IMR-90 (cell line): ENCODE measurements at regions not wholly inside any gene's neighbourhood (a gene's known extent, or its start where the extent isn't known, plus 50 kb on each side); places are given as distances from the start of the nearest gene placed in this dataset.

Source experiments
- ATAC-seq: fragments of 200-7000 bp; cut with Tn5 transposase; 2 replicates; pipeline ENCODE4 v1.9.1; 2020; ENCODE audit warnings: low read depth, mild to moderate bottlenecking, moderate library complexity
- BruUV-seq: library from RNA; stranded (reverse); fragments of 400-500 nt; replicated peaks from 2 replicates; lab custom pipeline; 2021; lab: Mats Ljungman, UMichigan
- CTCF ChIA-PET: fragments of 300-600 bp; formaldehyde crosslinking; extraction: SDS; loops from one replicate; lab custom pipeline; 2021; ENCODE audit warnings: antibody characterized with exemption; lab: Yijun Ruan, JAX
- POLR2A ChIA-PET: fragments of 300-600 bp; sonication (Branson Sonifier 250); formaldehyde crosslinking; loops from one replicate; lab custom pipeline; 2022; ENCODE audit warnings: antibody characterized with exemption; ENCODE audit not compliant: unreplicated experiment; lab: Charles Lee
- DNase-seq: peaks from one replicate; pipeline ENCODE4 v3.0.0; 2013
- H2AFZ ChIP-seq: replicated peaks from 2 replicates; pipeline ENCODE3; 2013; ENCODE audit warnings: low read length, mild to moderate bottlenecking; ENCODE audit not compliant: poor library complexity
- H2AK5ac ChIP-seq: 2 replicates; pipeline ENCODE4 v1.6.1; 2013; ENCODE audit warnings: low read depth, low read length, inconsistent platforms
- H2AK9ac ChIP-seq: replicated peaks from 2 replicates; pipeline ENCODE3; 2013; ENCODE audit warnings: mild to moderate bottlenecking, low read depth, low read length, moderate library complexity; ENCODE audit not compliant: poor library complexity
- H2BK120ac ChIP-seq: 2 replicates; pipeline ENCODE4 v1.6.1; 2013; ENCODE audit warnings: low read depth, low read length, inconsistent platforms
- H2BK15ac ChIP-seq: 3 replicates; pipeline ENCODE4 v1.6.1; 2013; ENCODE audit warnings: low read depth, low read length, inconsistent platforms
- H2BK20ac ChIP-seq: 2 replicates; pipeline ENCODE4 v1.6.1; 2013; ENCODE audit warnings: low read depth, mild to moderate bottlenecking, inconsistent platforms, low read length, moderate library complexity
- H2BK5ac ChIP-seq: 2 replicates; pipeline ENCODE4 v1.6.1; 2013; ENCODE audit warnings: mild to moderate bottlenecking, low read depth, low read length, inconsistent platforms; ENCODE audit not compliant: poor library complexity, severe bottlenecking
- H3K14ac ChIP-seq: replicated peaks from 2 replicates; pipeline ENCODE4 v1.6.1; 2013; ENCODE audit warnings: low read depth, low read length, inconsistent platforms
- H3K18ac ChIP-seq: 2 replicates; pipeline ENCODE4 v1.6.1; 2013; ENCODE audit warnings: low read depth, low read length, control low read depth
- H3K23ac ChIP-seq: 2 replicates; pipeline ENCODE4 v1.6.1; 2013; ENCODE audit warnings: low read depth, low read length, inconsistent platforms
- H3K27ac ChIP-seq: 2 replicates; pipeline ENCODE4 v1.5.1; 2013; ENCODE audit warnings: mild to moderate bottlenecking, control low read depth, low read length; ENCODE audit not compliant: insufficient read depth
- H3K27me3 ChIP-seq: 2 replicates; pipeline ENCODE4 v1.6.1; 2013; ENCODE audit warnings: low read length; ENCODE audit not compliant: control insufficient read depth, insufficient read depth
- H3K36me3 ChIP-seq: 2 replicates; pipeline ENCODE4 v1.6.1; 2013; ENCODE audit warnings: low read length, mixed read lengths; ENCODE audit not compliant: control insufficient read depth, insufficient read depth
- H3K4ac ChIP-seq: 2 replicates; pipeline ENCODE4 v1.6.1; 2013; ENCODE audit warnings: low read depth, low read length, inconsistent platforms
- H3K4me1 ChIP-seq: 2 replicates; pipeline ENCODE4 v1.6.1; 2013; ENCODE audit warnings: low read length, mixed read lengths; ENCODE audit not compliant: control insufficient read depth, insufficient read depth
- H3K4me2 ChIP-seq: 2 replicates; pipeline ENCODE4 v1.6.1; 2013; ENCODE audit warnings: low read depth, mild to moderate bottlenecking, control low read depth, low read length, moderate library complexity
- H3K4me3 ChIP-seq: 2 replicates; pipeline ENCODE4 v1.5.1; 2013; ENCODE audit warnings: low read depth, mild to moderate bottlenecking, control low read depth, low read length, moderate library complexity; ENCODE audit not compliant: insufficient read depth
- H3K56ac ChIP-seq: 2 replicates; pipeline ENCODE4 v1.6.1; 2013; ENCODE audit warnings: low read length, inconsistent platforms; ENCODE audit not compliant: insufficient read depth; ENCODE audit errors: extremely low read depth
- H3K79me1 ChIP-seq, 2 experiments: 2 replicates each; pipeline ENCODE4 v1.6.1; 2013; ENCODE audit warnings: low read length in 2 of 2, inconsistent platforms in 1 of 2, low read depth in 1 of 2
- H3K9ac ChIP-seq: 2 replicates; pipeline ENCODE4 v1.6.1; 2013; ENCODE audit warnings: low read depth, low read length, control low read depth
- H3K9me1 ChIP-seq: 2 replicates; pipeline ENCODE4 v1.6.1; 2013; ENCODE audit warnings: low read length, inconsistent platforms; ENCODE audit not compliant: insufficient read depth
- H3K9me3 ChIP-seq: 2 replicates; pipeline ENCODE4 v1.6.1; 2013; ENCODE audit warnings: low read length; ENCODE audit not compliant: control insufficient read depth, insufficient read depth
- H4K20me1 ChIP-seq: 2 replicates; pipeline ENCODE4 v1.6.1; 2013; ENCODE audit warnings: low read length, inconsistent platforms; ENCODE audit not compliant: insufficient read depth
- H4K5ac ChIP-seq: 2 replicates; pipeline ENCODE4 v1.6.1; 2013; ENCODE audit warnings: mild to moderate bottlenecking, low read depth, low read length, control low read depth
- H4K8ac ChIP-seq, 2 experiments: 2 replicates each; pipeline ENCODE4 v1.6.1; 2013; ENCODE audit warnings: low read depth in 2 of 2, low read length in 2 of 2, control low read depth in 1 of 2, inconsistent platforms in 1 of 2
- H4K91ac ChIP-seq: 2 replicates; pipeline ENCODE4 v1.6.1; 2013; ENCODE audit warnings: low read depth, low read length, inconsistent platforms; ENCODE audit not compliant: insufficient read depth
- BHLHE40 ChIP-seq: fragments of 150-350 bp; IDR thresholded peaks from 2 replicates; pipeline ENCODE4 v1.6.1; 2016; ENCODE audit warnings: mild to moderate bottlenecking, low read depth, low read length
- CEBPB ChIP-seq: IDR thresholded peaks from 2 replicates; pipeline ENCODE4 v1.6.1; 2012; ENCODE audit warnings: low read depth, low read length, improper control_type of control experiment
- CHD1 ChIP-seq: IDR thresholded peaks from 2 replicates; pipeline ENCODE4 v1.6.1; 2012; ENCODE audit warnings: low read depth, low read length, improper control_type of control experiment
- FOS ChIP-seq: fragments of 150-350 bp; IDR thresholded peaks from 2 replicates; pipeline ENCODE4 v1.6.1; 2016; ENCODE audit warnings: low read depth, low read length
- MAFK ChIP-seq: IDR thresholded peaks from 2 replicates; pipeline ENCODE4 v1.6.1; 2012; ENCODE audit warnings: low read depth, low read length, improper control_type of control experiment
- MAZ ChIP-seq: IDR thresholded peaks from 2 replicates; pipeline ENCODE4 v1.6.1; 2012; ENCODE audit warnings: low read depth, mild to moderate bottlenecking, low read length, improper control_type of control experiment, moderate library complexity, borderline replicate concordance
- MXI1 ChIP-seq: IDR thresholded peaks from 2 replicates; pipeline ENCODE4 v1.6.1; 2012; ENCODE audit warnings: low read depth, mild to moderate bottlenecking, low read length, moderate library complexity, borderline replicate concordance
- NFE2L2 ChIP-seq: fragments of 150-350 bp; IDR thresholded peaks from 2 replicates; pipeline ENCODE4 v1.6.1; 2016; ENCODE audit warnings: low read depth, mild to moderate bottlenecking, low read length
- POLR2A ChIP-seq: IDR thresholded peaks from 2 replicates; pipeline ENCODE4 v1.6.1; 2012; ENCODE audit warnings: mild to moderate bottlenecking, low read depth, low read length
- RAD21 ChIP-seq: IDR thresholded peaks from 2 replicates; pipeline ENCODE4 v1.6.1; 2012; ENCODE audit warnings: low read length, improper control_type of control experiment
- RCOR1 ChIP-seq: IDR thresholded peaks from 2 replicates; pipeline ENCODE4 v1.6.1; 2012; ENCODE audit warnings: mild to moderate bottlenecking, low read length, improper control_type of control experiment; ENCODE audit not compliant: insufficient replicate concordance
- RFX5 ChIP-seq: IDR thresholded peaks from 2 replicates; pipeline ENCODE4 v1.8.0; 2012; ENCODE audit warnings: low read depth, mild to moderate bottlenecking, low read length, moderate library complexity
- SMC3 ChIP-seq: fragments of 150-350 bp; IDR thresholded peaks from 2 replicates; pipeline ENCODE4 v1.6.1; 2016; ENCODE audit warnings: low read depth, mild to moderate bottlenecking, antibody characterized with exemption, low read length, moderate library complexity
- WGBS, 2 experiments: methylation state at CpG; one replicate each; pipeline versions ENCODE4 v1.1.5 to v1.1.7; 2013; ENCODE audit warnings: missing lambda C conversion rate in 2 of 2; ENCODE audit not compliant: insufficient read length in 1 of 2; ENCODE audit errors: extremely low coverage in 2 of 2; 5-methylcytosine and 5-hydroxymethylcytosine counted together
- dilution Hi-C: fragments of 300-500 bp; cut with HindIII; formaldehyde crosslinking; loops from one replicate; pipeline ENCODE4 v1.14.3; 2018; ENCODE audit warnings: low sequenced_read_pairs; ENCODE audit not compliant: unreplicated experiment
- in situ Hi-C: fragments of 300-500 bp; cut with MboI; formaldehyde crosslinking; loops from 3 replicates; pipeline ENCODE4 v1.14.3; 2019; ENCODE audit warnings: low sequenced_read_pairs, inconsistent platforms, mixed read lengths
- intact Hi-C: fragments of 100-400 bp; cut with micrococcal nuclease; formaldehyde crosslinking; loops from 2 replicates; pipeline ENCODE4 v1.10.0; 2022
- TF ChIP-seq, protein P1 (sequence below): fragments of 150-350 bp; IDR thresholded peaks from 2 replicates; pipeline ENCODE4 v1.6.1; 2016; ENCODE audit warnings: low read depth, mild to moderate bottlenecking, low read length, moderate library complexity, borderline replicate concordance
- TF ChIP-seq, protein P2 (sequence below): conservative IDR thresholded peaks from 2 replicates; pipeline ENCODE4 v1.5.1; 2012; ENCODE audit warnings: mild to moderate bottlenecking, low read depth, low read length, improper control_type of control experiment
- TF ChIP-seq, protein P3 (sequence below): fragments of 150-350 bp; IDR thresholded peaks from 2 replicates; pipeline ENCODE4 v1.6.1; 2017; ENCODE audit warnings: mild to moderate bottlenecking, antibody characterized with exemption, low read length, low read depth

DNA sequence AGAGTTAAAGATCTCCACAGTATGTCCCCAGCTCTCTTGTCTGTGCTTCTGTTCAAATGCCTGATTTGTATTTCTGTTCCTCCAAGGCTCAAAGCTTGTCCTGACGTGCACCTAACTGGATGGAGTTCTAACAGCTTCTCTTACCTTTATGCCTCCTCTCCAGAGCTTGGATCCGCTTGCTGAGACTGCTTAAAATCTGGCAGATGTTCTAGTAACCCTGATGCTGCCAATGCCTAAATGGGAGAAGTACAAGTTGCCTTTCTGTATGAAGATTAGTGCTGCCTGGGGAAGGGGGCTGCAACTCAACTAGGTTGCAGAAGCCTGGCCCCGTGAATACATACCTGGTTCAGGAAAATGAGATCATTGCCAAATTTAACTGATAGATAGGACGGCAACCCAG lies 354.5 kb upstream of the KCNMB2 start:
- no peak overlapping the region for H3K18ac ChIP-seq
- H3K4me2 ChIP-seq: no peak overlapping the region
- no peak overlapping the region for H3K4me3 ChIP-seq
- no peak overlapping the region for H3K27ac ChIP-seq
- no peaks in the 10 kb centered on the region for H3K79me1 ChIP-seq
- no peak overlapping the region for H3K23ac ChIP-seq
- no peak overlapping the region for H3K14ac ChIP-seq
- DNase-seq: no peak
- TF ChIP-seq, protein P1, sequence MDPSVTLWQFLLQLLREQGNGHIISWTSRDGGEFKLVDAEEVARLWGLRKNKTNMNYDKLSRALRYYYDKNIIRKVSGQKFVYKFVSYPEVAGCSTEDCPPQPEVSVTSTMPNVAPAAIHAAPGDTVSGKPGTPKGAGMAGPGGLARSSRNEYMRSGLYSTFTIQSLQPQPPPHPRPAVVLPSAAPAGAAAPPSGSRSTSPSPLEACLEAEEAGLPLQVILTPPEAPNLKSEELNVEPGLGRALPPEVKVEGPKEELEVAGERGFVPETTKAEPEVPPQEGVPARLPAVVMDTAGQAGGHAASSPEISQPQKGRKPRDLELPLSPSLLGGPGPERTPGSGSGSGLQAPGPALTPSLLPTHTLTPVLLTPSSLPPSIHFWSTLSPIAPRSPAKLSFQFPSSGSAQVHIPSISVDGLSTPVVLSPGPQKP: no peak
- no peak for TF ChIP-seq MAFK
- TF ChIP-seq BHLHE40: no peak
- TF ChIP-seq MAZ: no peak
- TF ChIP-seq RFX5: no peak
- TF ChIP-seq CEBPB: no peak
- TF ChIP-seq, protein P2, sequence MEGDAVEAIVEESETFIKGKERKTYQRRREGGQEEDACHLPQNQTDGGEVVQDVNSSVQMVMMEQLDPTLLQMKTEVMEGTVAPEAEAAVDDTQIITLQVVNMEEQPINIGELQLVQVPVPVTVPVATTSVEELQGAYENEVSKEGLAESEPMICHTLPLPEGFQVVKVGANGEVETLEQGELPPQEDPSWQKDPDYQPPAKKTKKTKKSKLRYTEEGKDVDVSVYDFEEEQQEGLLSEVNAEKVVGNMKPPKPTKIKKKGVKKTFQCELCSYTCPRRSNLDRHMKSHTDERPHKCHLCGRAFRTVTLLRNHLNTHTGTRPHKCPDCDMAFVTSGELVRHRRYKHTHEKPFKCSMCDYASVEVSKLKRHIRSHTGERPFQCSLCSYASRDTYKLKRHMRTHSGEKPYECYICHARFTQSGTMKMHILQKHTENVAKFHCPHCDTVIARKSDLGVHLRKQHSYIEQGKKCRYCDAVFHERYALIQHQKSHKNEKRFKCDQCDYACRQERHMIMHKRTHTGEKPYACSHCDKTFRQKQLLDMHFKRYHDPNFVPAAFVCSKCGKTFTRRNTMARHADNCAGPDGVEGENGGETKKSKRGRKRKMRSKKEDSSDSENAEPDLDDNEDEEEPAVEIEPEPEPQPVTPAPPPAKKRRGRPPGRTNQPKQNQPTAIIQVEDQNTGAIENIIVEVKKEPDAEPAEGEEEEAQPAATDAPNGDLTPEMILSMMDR: no peak
- TF ChIP-seq FOS: no peak
- no peak for TF ChIP-seq RAD21
- TF ChIP-seq MXI1: no peak
- TF ChIP-seq, protein P3, sequence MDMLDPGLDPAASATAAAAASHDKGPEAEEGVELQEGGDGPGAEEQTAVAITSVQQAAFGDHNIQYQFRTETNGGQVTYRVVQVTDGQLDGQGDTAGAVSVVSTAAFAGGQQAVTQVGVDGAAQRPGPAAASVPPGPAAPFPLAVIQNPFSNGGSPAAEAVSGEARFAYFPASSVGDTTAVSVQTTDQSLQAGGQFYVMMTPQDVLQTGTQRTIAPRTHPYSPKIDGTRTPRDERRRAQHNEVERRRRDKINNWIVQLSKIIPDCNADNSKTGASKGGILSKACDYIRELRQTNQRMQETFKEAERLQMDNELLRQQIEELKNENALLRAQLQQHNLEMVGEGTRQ: no peak
- TF ChIP-seq NFE2L2: no peak
- TF ChIP-seq RCOR1: no peak
- TF ChIP-seq SMC3: no peak
- no peak for TF ChIP-seq CHD1
- TF ChIP-seq POLR2A: no peak
- no peak overlapping the region for H3K9ac ChIP-seq
- no peak overlapping the region for H4K8ac ChIP-seq
- no peak overlapping the region for H2BK15ac ChIP-seq
- ATAC-seq: no peak
- in situ Hi-C loops: no loop called here
- CTCF ChIA-PET: no interaction called here
- H3K4me1 ChIP-seq: no peaks in the 10 kb centered on the region
- H4K5ac ChIP-seq: no peak overlapping the region
- H4K20me1 ChIP-seq: no peaks in the 10 kb centered on the region
- POLR2A ChIA-PET: no interaction called here
- no peak overlapping the region for H3K56ac ChIP-seq
- no peaks in the 10 kb centered on the region for H3K27me3 ChIP-seq
- intact Hi-C loops: no loop called here
- no peak overlapping the region for H2AFZ ChIP-seq
- H2BK120ac ChIP-seq: no peak overlapping the region
- no peaks in the 10 kb centered on the region for H3K36me3 ChIP-seq
- H2AK5ac ChIP-seq: no peak overlapping the region
- no peak overlapping the region for H4K91ac ChIP-seq
- no peak overlapping the region for H2AK9ac ChIP-seq
- no CpG with 5 or more reads among the region's 4 CpGs for whole genome bisulfite sequencing, 2 experiments
- dilution Hi-C loops: no loop called here
- H3K9me3 ChIP-seq: no peaks in the 10 kb centered on the region
- no TSS peak for BruUV-seq
- H3K9me1 ChIP-seq: no peaks in the 10 kb centered on the region
- no peak overlapping the region for H2BK5ac ChIP-seq
- no peak overlapping the region for H3K4ac ChIP-seq
- H2BK20ac ChIP-seq: no peak overlapping the region
